ENCODE measurements at regions not wholly inside any gene's neighbourhood (a gene's known extent, or its start where the extent isn't known, plus 50 kb on each side); places are given as distances from the start of the nearest gene placed in this dataset.
"Not testable (repeated sequence)": the region's sequence is repeated elsewhere in the genome, so short reads cannot be mapped to it uniquely, and the experiment has no call there.

DNA sequence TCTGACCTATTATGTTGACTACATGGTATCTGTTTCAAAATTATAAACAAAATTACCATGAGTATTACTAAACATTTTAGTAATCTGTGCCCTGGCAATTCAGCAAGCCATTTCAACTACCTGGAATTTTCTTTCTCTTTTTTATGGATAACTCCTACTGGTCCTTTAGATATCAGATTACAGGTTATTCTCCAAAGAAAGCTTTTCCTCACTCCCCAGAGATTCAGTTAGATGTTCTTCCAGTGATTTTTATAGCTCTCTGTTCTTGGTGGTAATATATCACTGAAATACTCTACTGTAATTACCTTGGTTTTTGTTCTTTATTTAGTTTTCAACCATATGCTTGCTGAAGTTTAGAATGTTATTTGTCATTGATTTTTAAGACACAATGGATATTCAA is 930.2 kb upstream of the FOXG1 start:
- no peak for DNase-seq
- TF ChIP-seq POLR2A (IDR thresholded peaks at IDR 0.05; ENCODE audit: low read length) (no peak), GATA1 (IDR thresholded peaks at IDR 0.05; ENCODE audit: low read depth, low read length) (no peak)

DNA sequence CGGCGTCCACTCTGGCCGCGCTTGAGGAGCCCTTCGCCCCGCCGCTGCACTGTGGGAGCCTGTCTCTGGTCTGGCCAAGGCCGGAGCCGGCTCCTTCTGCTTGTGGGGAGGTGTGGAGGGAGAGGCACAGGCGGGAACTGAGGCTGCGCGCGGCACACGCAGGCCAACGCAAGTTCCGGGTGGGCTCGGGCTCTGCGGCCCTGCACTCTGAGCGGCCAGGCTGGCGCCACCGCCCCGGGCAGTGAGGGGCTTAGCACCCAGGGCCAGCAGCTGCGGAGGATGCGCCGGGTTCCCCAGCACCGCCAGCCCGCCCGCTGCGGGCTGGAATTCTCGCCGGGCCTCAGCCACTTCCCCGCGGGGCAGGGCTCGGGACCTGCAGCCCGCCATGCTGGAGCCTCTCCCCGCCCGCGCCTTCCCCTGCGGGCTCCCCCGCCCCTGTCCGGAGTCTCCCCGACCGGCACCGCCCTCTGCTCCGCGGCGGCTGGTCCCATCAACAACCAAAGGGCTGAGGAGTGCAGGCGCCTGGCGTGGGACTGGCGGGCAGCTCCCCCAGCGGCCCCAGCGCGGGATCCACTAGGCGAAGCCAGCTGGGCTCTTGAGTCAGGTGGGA is 921.2 kb upstream of the FOXG1 start:
- TF ChIP-seq GATA1 (IDR thresholded peaks at IDR 0.05; ENCODE audit: low read depth, low read length) (no peak), POLR2A (IDR thresholded peaks at IDR 0.05; ENCODE audit: low read length) (no peak)
- no peak for DNase-seq

DNA sequence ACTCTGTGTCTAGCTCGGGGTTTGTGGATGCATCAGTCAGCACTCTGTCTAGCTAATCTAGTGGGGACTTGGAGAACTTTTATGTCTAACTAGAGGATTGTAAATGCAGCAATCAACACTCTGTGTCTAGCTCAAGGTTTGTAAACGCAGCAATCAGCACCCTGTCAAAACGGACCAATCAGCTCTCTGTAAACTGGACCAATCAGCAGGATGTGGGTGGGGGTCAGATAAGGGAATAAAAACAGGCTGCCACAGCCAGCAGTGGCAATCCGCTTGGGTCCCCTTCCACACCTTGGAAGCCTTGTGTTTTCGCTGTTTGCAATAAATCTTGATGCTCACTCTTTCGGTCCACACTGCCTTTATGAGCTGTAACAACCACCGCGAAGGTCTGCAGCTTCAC is 920.7 kb upstream of the FOXG1 start:
- no peak for TF ChIP-seq POLR2A (IDR thresholded peaks at IDR 0.05; ENCODE audit: low read length)
- TF ChIP-seq GATA1 (IDR thresholded peaks at IDR 0.05; ENCODE audit: low read depth, low read length) = no peak
- no peak for DNase-seq

DNA sequence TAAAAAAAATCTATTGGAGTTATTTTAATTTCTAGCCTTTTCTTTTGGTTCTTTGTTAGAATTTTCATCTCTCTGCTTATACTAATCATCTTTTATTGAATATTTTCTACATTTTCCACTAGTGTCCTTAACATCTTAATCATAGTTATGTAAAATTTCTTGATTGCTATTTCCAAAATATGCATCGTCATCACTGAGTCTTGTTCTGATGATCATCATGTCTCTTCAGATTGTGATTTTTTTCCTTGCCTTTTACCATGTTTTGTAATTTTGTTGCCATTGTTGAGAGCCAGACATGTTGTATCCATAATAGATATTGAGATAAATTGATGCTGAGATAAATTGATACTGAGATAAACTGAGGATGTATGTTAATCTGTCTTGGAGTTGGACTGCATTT is 919.1 kb upstream of the FOXG1 start:
- DNase-seq = not testable (repeated sequence)

DNA sequence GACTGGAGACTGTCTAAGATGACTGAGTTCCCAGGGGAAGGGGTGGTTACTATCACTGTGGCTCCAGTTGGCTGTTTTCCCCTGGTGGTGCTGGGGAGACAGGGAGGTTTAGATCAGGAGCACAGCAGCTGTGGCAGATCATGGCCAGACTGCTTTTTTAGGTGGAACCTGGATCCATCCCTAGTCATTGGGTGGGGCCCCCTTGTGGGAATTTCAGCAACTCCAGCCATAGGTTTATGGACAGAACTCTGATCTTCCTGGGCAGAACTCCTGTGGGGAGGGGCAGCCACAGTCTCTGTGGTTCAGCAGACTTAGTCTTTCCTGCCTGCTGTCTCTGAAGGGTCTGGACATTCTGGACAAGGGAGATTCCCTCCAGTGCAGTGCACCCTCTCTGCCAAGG is 917.4 kb upstream of the FOXG1 start:
- DNase-seq = not testable (repeated sequence)

DNA sequence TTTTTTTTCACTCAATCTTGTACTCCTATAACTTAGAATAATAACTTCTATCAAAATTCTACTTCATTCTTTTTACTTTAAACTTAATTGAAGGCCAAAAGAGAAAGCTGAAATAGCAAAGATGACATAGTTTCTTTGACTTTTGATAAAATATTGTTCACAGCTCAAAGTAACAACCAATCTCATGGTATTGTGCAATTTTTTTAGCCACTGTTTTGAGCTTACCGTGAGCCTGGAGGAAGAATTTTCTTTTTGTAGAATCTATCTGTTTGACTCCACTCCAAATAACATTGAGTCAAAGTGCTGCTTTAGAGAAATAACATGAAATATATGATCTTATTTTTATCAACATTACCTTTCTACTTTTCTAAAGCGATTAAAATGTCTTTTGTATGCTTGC is 903.9 kb upstream of the FOXG1 start:
- no peak for TF ChIP-seq POLR2A (IDR thresholded peaks at IDR 0.05; ENCODE audit: low read length)
- no peak for TF ChIP-seq GATA1 (IDR thresholded peaks at IDR 0.05; ENCODE audit: low read depth, low read length)
- no peak for DNase-seq

DNA sequence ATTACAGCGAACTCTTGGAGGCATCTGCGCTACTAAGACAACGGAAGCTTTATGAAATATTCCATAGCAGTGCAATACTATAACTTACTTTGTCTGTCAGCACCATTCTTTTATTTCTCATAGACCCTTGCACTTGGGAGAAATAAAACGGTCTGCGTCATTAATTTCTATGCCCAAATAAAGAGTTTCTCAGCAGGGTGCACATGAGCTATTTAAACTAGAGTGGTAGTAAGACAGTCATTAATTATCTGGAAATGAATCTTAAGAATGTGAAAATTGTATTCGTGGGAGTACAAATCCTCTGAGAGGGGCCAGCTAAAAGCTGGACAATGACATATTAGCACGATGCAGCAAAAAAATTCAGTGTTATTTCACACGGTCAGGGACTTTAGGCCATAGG is 903.4 kb upstream of the FOXG1 start:
- TF ChIP-seq GATA1 (IDR thresholded peaks at IDR 0.05; ENCODE audit: low read depth, low read length) (no peak), POLR2A (IDR thresholded peaks at IDR 0.05; ENCODE audit: low read length) (no peak)

DNA sequence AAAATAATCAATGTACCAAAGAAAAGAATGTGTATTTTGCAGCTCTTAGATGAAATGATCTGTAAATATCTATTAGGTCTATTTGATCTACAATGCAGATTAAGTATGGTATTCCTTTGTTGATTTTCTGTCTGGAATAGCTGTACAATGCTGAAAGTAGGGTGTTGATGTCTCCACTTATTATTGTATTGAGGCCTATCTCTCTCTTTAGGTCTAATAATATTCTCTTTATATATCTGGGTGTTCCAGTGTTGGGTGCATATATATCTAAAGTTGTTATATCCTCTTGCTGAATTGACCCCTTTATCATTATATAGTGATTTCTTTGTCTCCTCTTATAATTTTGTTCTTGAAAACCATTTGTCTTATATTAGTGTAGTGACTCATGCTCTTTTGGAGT is 885.5 kb upstream of the FOXG1 start:
- TF ChIP-seq GATA1 (IDR thresholded peaks at IDR 0.05; ENCODE audit: low read depth, low read length) (no peak), POLR2A (IDR thresholded peaks at IDR 0.05; ENCODE audit: low read length) (no peak)

More for the DNA sequence above, 903.4 kb upstream of the FOXG1 start:
- DNase-seq = no peak

DNA sequence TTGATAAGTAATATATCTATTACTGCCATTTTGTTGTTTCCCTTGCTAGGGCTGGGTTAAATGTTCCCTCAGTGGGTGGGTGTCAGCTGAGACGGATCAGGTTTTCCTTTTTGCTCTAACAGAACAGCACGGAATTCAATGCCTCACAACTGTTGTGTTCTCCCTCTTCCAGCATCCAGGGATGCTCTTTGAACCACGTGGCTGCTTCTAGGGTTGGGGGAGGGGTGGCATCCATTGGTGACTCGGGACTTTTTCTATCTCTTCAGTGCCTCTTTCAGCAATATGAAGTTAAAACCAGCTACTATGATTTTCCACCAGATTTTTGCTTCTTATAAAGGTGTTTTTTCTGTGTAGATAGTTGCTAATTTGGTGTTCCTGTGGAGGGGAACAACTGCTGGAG is 884.9 kb upstream of the FOXG1 start:
- no peak for DNase-seq
- TF ChIP-seq GATA1 (IDR thresholded peaks at IDR 0.05; ENCODE audit: low read depth, low read length) (no peak), POLR2A (IDR thresholded peaks at IDR 0.05; ENCODE audit: low read length) (no peak)

More for the DNA sequence above, 885.5 kb upstream of the FOXG1 start:
- no peak for DNase-seq

DNA sequence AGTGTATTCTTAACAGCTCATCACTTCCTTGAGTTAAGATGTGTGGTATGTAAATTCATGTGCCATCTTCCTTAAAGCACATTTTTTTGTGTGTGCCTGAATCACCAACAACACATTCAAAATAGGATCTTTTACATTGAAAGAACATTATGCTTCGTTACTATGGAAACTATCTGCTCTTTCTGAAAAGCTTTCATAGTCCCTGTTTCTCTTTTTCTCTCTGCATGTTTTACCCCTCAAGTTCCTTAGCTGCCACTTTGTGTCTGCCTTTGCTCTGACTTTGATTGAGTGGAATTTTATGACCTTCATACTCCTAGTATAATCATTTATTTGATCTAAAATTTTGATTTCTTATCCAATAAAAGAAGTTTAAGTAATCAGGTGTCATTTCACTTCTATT is 880.3 kb upstream of the FOXG1 start:
- no peak for DNase-seq
- TF ChIP-seq POLR2A (IDR thresholded peaks at IDR 0.05; ENCODE audit: low read length) = no peak

DNA sequence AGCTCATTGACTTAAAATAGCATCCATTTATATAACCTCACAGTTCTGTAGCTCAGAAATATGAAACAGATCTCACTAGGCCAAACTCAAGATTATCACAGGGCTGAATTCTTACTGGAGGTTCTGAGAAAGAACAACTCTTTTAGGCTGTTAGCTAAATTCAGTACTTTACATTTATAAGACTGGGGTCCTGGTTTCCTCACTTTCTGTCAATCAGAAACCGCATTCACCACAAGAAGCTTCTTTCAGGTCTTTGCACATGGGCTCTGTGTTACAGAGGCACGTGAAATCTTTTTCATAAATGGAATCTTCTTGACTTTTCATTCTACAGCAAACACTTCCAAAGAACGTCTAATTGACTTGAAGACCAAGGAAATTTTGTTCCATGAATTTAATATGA is 876.3 kb upstream of the FOXG1 start:
- DNase-seq = no peak

DNA sequence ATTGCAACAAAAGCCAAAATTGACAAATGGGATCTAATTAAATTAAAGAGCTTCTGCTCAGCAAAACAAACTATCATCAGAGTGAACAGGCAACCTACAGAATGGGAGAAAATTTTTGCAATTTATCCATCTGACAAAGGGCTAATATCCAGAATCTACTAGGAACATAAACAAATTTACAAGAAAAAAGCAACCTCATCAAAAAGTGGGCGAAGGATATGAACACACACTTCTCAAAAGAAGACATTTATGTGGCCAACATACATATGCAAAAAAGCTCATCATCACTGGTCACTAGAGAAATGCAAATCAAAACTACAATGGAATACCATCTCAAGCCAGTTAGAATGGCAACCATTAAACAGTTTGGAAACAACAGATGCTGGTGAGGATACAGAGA is 858.1 kb upstream of the FOXG1 start:
- not testable (repeated sequence) for DNase-seq

More for the DNA sequence above, 876.3 kb upstream of the FOXG1 start:
- TF ChIP-seq GATA1 (IDR thresholded peaks at IDR 0.05; ENCODE audit: low read depth, low read length) (no peak), POLR2A (IDR thresholded peaks at IDR 0.05; ENCODE audit: low read length) (no peak)

DNA sequence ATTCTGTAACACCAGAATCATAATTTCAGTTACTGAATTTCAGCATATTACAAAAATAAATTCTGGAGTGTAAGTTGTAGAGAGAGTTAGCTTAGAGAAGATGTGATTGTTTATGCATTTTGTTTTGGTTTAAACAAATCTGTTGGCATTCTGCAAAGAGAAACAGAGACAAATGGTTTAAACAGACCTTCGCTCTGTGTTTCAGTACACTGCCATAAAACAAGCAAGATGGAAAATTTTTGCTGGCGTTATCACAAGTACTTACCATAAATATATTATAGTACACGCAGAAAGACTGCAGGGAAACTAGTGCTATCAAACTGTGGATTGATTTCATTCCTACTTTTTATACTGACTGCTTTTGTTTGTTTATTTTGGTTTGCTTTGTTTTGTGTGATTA is 850.3 kb upstream of the FOXG1 start:
- TF ChIP-seq GATA1 (IDR thresholded peaks at IDR 0.05; ENCODE audit: low read depth, low read length) (no peak), POLR2A (IDR thresholded peaks at IDR 0.05; ENCODE audit: low read length) (no peak)
- DNase-seq = no peak

DNA sequence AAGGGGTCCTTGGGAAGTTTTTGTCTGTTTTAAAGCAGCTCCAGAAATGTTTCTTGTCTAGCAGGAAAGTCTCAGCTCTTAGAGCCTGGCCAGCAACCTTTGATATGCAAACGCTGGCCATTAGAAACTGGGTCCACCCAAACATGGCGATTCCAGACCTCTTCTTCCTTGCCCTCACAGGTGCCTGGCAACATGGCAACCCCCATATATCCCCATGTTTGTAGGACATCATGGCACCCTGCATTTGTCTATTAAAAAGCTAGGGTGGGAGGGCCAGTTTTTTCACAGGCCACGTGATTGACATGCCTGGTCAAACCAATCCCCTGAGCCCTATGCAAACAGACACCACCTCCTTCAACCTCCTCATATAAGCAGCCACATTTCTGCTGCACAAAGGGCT is 848.7 kb upstream of the FOXG1 start:
- DNase-seq = no peak
- TF ChIP-seq GATA1 (IDR thresholded peaks at IDR 0.05; ENCODE audit: low read depth, low read length) (no peak), POLR2A (IDR thresholded peaks at IDR 0.05; ENCODE audit: low read length) (no peak)

DNA sequence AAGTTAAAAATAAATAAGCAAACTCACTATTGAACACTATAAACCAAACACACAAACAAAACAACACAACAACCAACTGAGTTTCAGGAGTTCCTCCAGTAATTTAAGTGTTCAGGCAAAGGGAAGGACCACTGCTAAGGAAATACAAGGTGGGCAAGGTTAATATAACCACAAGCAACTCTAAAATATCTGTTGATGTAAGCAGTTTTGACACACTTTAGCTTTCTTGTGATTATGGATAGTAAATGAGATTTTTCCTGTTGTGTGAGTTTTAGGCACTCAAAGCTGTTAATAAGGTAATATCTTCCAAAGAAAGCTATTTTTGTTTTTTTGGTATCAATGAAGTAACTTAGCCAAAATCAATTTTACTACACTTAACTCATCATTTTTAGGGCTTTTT is 839.1 kb upstream of the FOXG1 start:
- TF ChIP-seq POLR2A (IDR thresholded peaks at IDR 0.05; ENCODE audit: low read length) (no peak), GATA1 (IDR thresholded peaks at IDR 0.05; ENCODE audit: low read depth, low read length) (no peak)

DNA sequence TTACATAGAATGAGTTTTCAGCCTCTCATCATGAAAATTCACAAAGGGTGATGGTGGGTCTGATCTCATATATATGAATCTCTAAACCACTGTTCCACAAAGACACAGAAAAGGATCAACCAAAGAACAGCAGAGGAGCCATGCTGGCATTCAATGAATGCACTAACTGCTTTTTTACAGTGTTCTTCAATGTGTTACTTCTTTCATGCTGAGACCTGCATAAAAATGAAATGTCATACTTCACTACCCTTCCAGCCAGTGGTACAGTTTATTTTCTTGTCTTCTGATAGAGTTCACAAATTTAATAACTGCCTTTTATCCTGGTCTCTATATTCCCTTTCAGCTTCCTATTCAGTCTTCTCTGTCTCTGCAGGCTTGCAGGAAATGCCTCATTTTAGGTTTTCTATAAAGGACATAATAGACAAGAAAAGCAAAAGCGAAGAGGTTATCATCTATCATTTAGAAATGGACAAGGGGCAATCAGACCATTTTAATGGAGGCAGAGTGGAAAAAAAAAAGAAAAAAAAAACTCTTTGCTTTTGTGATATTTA is 836.7 kb upstream of the FOXG1 start:
- no peak for DNase-seq

More for the DNA sequence above, 839.1 kb upstream of the FOXG1 start:
- no peak for DNase-seq

More for the DNA sequence above, 836.7 kb upstream of the FOXG1 start:
- no peak for TF ChIP-seq GATA1 (IDR thresholded peaks at IDR 0.05; ENCODE audit: low read depth, low read length)
- no peak for TF ChIP-seq POLR2A (IDR thresholded peaks at IDR 0.05; ENCODE audit: low read length)
